ENCODE measurements at regions not wholly inside any gene's neighbourhood (a gene's known extent, or its start where the extent isn't known, plus 50 kb on each side); places are given as distances from the start of the nearest gene placed in this dataset.

DNA sequence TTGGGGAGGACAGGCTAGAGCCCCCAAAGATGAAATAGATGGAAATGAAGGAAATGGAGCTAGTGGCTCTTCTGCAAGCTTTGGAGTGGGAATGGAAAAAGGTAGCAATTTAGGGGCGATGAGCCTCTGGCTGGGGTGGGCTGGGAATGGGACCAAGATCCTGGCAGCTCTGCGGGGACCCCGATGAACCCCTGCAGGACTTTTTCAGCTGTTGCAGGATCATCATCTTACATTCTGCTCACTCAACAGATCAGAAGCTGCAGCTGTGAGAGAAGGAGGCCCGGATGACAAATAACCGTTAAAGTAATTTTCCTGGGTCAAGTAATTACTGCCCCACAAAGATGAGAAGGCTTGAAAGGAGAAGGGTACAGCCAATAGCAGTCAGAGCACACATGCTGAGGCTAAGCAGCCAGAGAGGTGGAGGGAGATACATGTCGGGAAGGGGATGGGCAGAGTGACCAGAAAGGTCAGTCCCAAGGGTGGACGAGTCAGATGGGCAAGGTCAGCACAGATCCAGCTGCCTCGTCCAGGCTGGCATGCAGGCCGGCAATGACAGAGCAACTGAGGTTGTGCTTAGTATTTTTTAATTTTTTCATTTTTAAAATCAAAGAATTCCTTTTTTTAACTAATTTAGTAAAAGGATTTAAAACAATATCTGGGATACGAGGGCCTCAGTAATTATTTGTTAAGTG, 245.0 kb upstream of the RAB6C start:
- no peak overlapping the region for H3K4me3 ChIP-seq
- no peaks in the 10 kb centered on the region for H3K36me3 ChIP-seq
- no peaks in the 10 kb centered on the region for H3K9me3 ChIP-seq
- H3K4me1 ChIP-seq = no peaks in the 10 kb centered on the region
- TF ChIP-seq, protein P1, sequence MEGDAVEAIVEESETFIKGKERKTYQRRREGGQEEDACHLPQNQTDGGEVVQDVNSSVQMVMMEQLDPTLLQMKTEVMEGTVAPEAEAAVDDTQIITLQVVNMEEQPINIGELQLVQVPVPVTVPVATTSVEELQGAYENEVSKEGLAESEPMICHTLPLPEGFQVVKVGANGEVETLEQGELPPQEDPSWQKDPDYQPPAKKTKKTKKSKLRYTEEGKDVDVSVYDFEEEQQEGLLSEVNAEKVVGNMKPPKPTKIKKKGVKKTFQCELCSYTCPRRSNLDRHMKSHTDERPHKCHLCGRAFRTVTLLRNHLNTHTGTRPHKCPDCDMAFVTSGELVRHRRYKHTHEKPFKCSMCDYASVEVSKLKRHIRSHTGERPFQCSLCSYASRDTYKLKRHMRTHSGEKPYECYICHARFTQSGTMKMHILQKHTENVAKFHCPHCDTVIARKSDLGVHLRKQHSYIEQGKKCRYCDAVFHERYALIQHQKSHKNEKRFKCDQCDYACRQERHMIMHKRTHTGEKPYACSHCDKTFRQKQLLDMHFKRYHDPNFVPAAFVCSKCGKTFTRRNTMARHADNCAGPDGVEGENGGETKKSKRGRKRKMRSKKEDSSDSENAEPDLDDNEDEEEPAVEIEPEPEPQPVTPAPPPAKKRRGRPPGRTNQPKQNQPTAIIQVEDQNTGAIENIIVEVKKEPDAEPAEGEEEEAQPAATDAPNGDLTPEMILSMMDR (IDR thresholded peaks at IDR 0.05) = no peak
- ATAC-seq = no peak
- H3K27ac ChIP-seq = no peak overlapping the region
- no peaks in the 10 kb centered on the region for H3K27me3 ChIP-seq
- intact Hi-C loops (cut with DNase I) = no loop called here
- no peak for DNase-seq

DNA sequence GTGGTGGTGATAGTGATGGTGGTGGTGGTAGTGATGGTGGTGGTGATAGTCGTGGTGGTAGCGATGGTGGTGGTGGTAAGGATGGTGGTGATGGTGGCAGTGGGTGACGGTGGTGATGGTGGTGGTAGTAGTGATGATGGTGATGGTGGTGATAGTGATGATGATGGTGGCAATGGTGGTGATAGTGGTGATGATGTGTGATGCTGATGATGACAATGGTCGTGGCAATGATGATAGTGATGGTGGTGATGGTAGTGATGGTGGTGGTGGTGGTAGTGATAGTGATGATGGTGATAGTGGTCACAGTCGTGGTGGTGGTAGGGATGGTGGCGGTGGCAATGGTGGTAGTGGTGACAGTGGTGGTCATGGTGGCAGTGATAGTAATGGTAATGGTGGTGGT, 243.9 kb upstream of the RAB6C start:
- intact Hi-C loops (cut with DNase I) = no loop called here

DNA sequence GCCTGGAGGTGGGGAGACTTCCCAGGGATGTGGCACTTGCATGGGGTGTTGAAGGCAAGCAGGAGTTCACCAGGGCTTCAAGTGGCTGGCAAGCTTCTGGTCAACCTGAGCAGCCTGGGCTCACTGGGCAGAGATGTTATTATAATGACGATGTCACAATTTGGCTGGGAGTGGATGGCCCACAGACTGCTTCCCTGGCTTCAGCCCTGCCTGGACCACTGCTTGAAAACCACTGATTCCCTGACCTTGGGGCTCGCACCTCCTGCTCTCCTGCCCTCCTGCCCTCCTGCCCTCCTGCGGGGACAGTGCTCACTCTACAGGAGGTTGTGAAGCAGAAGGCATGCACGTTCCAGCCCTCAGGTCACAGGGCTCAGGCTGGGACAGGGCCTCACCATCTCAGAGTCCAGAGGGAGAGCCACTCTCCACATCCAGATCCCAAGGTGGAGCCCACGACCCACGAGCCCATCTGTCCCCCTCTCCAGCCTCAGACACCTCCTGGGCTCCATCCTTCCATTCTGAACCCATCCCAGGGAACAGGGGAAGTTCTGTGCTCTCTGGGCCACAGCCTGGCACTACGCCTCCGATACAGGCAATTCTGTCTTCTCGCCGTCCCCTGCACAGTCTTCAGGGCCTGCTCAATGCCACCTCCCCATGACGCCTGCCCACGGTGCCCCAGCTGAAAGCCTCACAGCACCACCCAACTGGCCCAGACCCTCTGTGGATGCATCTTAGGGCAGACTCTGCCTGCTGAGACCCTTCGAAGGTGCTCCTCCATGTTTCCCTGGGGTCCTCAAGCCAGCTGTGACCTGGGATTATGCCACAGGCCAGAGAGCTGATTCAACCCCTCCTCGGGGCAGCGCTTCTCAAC, 241.6 kb upstream of the RAB6C start:
- Histone ChIP-seq H3K4me3 (no peak overlapping the region), H3K36me3 (no peaks in the 10 kb centered on the region), H3K27me3 (no peaks in the 10 kb centered on the region), H3K27ac (no peak overlapping the region), H3K4me1 (no peaks in the 10 kb centered on the region), H3K9me3 (no peaks in the 10 kb centered on the region)
- TF ChIP-seq, protein P1 (IDR thresholded peaks at IDR 0.05) = no peak
- DNase-seq (no peak), ATAC-seq (no peak)
- intact Hi-C loops (cut with DNase I) = no loop called here

More for the DNA sequence above, 243.9 kb upstream of the RAB6C start:
- no peaks in the 10 kb centered on the region for H3K27me3 ChIP-seq
- DNase-seq (no peak), ATAC-seq (no peak)
- H3K27ac ChIP-seq = no peak overlapping the region
- no peak overlapping the region for H3K4me3 ChIP-seq
- no peaks in the 10 kb centered on the region for H3K9me3 ChIP-seq
- H3K4me1 ChIP-seq = no peaks in the 10 kb centered on the region
- no peaks in the 10 kb centered on the region for H3K36me3 ChIP-seq
- TF ChIP-seq, protein P1 (IDR thresholded peaks at IDR 0.05) = no peak

DNA sequence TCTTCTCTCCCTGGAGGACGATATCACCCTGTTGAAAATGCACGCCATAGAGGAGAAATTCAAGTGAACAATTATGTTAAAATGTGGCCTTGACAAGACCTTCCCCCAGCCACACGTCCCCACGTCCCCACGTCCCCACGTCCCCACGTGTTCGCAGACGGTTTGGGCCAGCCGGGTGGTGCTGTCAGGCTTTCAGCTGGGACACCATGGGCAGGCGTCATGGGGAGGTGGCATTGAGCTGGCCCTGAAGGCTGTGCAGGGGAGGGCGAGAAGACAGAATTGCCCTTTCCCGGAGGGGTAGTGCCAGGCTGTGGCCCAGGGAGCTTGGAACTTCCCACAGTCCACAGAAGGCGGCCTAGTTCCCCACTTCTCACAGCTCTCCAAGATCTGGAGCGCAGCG, 240.7 kb upstream of the RAB6C start:
- no peak for ATAC-seq
- Histone ChIP-seq H3K27me3 (no peaks in the 10 kb centered on the region), H3K4me3 (no peak overlapping the region), H3K9me3 (no peaks in the 10 kb centered on the region), H3K27ac (no peak overlapping the region), H3K36me3 (no peaks in the 10 kb centered on the region), H3K4me1 (no peaks in the 10 kb centered on the region)
- intact Hi-C loops (cut with DNase I) = no loop called here
- no peak for DNase-seq
- TF ChIP-seq, protein P1 (IDR thresholded peaks at IDR 0.05) = no peak

DNA sequence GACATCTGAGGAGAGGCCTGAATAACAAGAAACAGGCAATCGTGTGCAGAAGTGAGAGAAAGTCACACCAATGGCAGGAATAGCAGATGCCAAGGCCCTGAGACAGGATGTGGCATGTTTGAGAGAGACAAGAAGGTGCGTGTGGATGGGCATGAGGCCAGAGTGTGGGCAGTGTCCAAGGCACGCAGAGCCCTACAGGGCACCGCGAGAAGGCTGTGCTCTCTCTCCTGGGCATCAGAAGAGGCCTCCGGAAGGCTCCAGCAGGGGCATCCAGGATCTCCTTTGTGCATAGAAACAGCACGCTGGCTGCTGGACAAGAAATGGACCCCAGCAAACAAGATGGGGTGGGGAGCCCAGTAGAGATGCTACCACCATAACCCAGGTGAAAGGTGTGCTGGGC, 239.0 kb upstream of the RAB6C start:
- TF ChIP-seq, protein P1 (IDR thresholded peaks at IDR 0.05) = no peak
- H3K27me3 ChIP-seq = no peaks in the 10 kb centered on the region
- ATAC-seq (no peak), DNase-seq (no peak)
- no peaks in the 10 kb centered on the region for H3K36me3 ChIP-seq
- no peaks in the 10 kb centered on the region for H3K4me1 ChIP-seq
- H3K9me3 ChIP-seq = no peaks in the 10 kb centered on the region
- no peak overlapping the region for H3K4me3 ChIP-seq
- intact Hi-C loops (cut with DNase I) = no loop called here
- H3K27ac ChIP-seq = no peak overlapping the region
